ENCODE measurements at regions not wholly inside any gene's neighbourhood (a gene's known extent, or its start where the extent isn't known, plus 50 kb on each side); places are given as distances from the start of the nearest gene placed in this dataset.

GRCh38 chr12:41635626-41636364, 447.7 kb downstream of the PDZRN4 start:
- TF ChIP-seq CTCF (IDR thresholded peaks at IDR 0.05), result no peak

GRCh38 chr12:41634091-41634490, 446.0 kb downstream of the PDZRN4 start:
- no peak for TF ChIP-seq CTCF (IDR thresholded peaks at IDR 0.05)

- TF ChIP-seq CTCF (IDR thresholded peaks at IDR 0.05), result no peak
These were observed 441.5 kb downstream of the PDZRN4 start for GRCh38 chr12:41629611-41630010.

DNA sequence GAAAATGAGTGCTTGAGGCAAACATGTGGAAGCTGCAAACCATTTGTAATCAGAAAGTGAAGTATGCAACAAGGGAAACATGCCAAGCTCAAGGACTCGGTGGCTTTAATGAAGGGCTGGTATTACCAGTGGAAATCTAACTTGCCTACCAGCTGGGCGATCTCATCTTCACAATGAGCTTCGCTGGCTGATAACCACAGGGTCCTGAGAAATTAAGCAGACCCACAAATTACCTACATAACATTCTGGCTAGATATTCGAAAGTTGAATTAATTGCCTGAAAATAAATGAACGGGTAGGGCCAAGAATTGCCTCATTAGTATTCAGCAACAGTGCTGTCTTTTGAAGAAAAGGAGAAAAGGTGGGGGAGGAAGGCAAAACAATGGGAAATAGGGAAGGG, 439.4 kb downstream of the PDZRN4 start:
- TF ChIP-seq CTCF (IDR thresholded peaks at IDR 0.05), result no peak

DNA sequence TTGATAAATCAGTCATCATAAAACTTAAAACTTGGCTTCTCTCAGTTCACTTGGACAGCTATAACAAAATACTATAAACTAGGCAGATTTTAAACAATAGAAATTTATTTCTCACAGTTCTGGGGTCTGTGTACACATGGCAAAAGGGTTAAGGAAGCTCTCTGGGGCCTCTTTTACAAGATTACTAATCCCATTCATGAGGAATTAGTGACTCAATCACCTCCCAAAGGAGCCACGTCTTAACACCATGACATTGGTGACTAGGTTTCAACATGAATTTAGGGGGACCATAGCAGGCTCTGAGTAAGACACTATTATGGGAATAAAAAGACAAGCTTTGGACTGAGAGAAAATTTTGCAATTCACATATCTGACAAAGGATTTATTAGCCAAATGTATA, 436.5 kb downstream of the PDZRN4 start:
- TF ChIP-seq CTCF (IDR thresholded peaks at IDR 0.05), result no peak

Measured in LNCAP (cell line).